Stimulated activated naive CD8-positive, alpha-beta T cell treated with anti-CD3 and anti-CD28 coated beads, Interleukin-15, amount 100 ng/mL, for 72 hours (primary cell): ENCODE measurements at regions not wholly inside any gene's neighbourhood (a gene's known extent, or its start where the extent isn't known, plus 50 kb on each side); places are given as distances from the start of the nearest gene placed in this dataset.
"Not testable (repeated sequence)": the region's sequence is repeated elsewhere in the genome, so short reads cannot be mapped to it uniquely, and the experiment has no call there.

Experiments
- ATAC-seq: fragments of 150-1000 bp; cut with Tn5 transposase; 2 replicates; pipeline ENCODE4 v1.10.0; 2021; ENCODE audit warnings: mild to moderate bottlenecking, moderate library complexity
- DNase-seq, 2 donors: peaks; one replicate each; pipeline ENCODE4 v3.0.0; 2021 to 2022
- H3K27ac Mint-ChIP-seq, 2 donors: one replicate each; pipeline ENCODE4 v1.8.0; 2022; ENCODE audit warnings: mild to moderate bottlenecking in 2 of 2, mixed read lengths in 2 of 2, moderate library complexity in 2 of 2
- H3K27me3 Mint-ChIP-seq: one replicate; pipeline ENCODE4 v1.8.0; 2022; ENCODE audit warnings: mixed read lengths
- H3K4me1 Mint-ChIP-seq: one replicate; pipeline ENCODE4 v1.8.0; 2022; ENCODE audit warnings: mild to moderate bottlenecking, mixed read lengths
- H3K4me3 Mint-ChIP-seq, 2 donors: one replicate each; pipeline ENCODE4 v1.8.0; 2022; ENCODE audit warnings: mild to moderate bottlenecking in 2 of 2, mixed read lengths in 2 of 2, moderate library complexity in 1 of 2
- H3K9me3 Mint-ChIP-seq, 2 donors: one replicate each; pipeline ENCODE4 v1.8.0; 2022; ENCODE audit warnings: mixed read lengths in 2 of 2

- Mint-ChIP-seq H3K27ac (no peak overlapping the region), H3K4me3 (no peak overlapping the region), H3K9me3 (no peaks in the 10 kb centered on the region), H3K27me3 (peaks cover 7% of the 10 kb centered on the region), H3K4me1 (peaks cover under 1% of the 10 kb centered on the region)
- DNase-seq (no peak), ATAC-seq (no peak)
These were observed 250.4 kb upstream of the JADE1 start for GRCh38 chr4:128558896-128559679.

DNA sequence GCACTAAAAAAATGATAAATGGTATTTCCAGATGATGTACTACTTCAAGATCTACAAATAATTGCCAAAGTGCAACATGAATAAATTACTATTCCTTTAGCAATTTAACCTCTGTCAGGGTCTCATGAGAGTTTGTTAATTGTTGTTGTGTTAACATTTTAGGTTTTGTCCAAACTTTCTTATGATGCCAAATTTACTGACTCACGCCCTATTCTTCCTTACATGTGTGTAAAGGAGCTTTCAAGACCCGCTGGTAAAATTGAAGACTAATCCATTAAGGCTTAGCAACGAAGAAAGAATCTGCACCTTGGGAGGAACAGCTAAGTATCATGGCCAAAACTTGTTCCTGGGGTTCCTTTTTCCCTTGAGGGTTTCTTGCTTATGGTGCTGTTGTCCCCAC lies 252.7 kb upstream of the JADE1 start:
- DNase-seq = no peak

DNA sequence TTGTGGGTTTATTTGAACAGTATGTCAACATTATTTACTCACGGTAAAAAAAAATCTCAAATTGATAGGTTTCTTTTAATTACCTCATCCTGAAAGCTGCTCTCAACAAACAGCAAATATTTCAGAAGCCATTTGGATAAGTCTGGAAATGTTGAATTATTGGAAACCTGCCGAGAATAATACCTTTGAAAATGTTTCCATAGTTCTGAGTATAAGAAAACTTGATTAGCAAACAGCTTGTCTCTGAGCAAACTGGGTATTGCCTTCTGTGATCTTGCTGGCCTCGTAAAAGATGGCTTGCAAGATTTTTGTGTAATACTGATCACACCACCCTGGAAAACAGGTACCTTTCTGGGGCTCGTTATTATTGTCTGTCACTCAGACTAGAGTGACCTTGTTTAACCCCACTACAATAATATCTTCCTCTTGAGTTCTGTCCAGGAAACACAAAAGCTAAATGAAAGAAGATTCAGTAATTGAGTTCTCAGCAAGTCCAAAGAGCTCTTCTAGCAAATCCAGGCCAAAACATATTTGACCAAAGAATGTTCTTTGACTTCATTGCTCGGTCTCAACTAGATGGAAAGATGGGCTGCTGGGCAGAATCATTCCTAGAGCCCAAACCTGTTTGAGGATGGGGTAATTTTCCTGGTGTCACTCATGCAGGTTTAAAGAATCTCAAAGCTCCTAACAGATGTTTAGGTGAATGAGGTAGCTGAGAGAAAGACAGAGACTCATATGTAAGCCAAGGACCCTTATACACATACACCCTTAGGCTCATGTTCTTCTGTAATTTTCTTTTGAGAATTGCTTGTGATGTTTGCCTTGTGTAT lies 255.6 kb upstream of the JADE1 start:
- H3K9me3 Mint-ChIP-seq = no peaks in the 10 kb centered on the region
- no peak for DNase-seq
- peak overlapping the region; percentile 84 to 90 for H3K4me3 Mint-ChIP-seq
- peak overlapping the region; percentile 95 to 96 for H3K27ac Mint-ChIP-seq
- H3K27me3 Mint-ChIP-seq = peaks cover 39% of the 10 kb centered on the region
- H3K4me1 Mint-ChIP-seq = peaks cover 16% of the 10 kb centered on the region
- no peak for ATAC-seq

More for the DNA sequence above, 252.7 kb upstream of the JADE1 start:
- ATAC-seq = no peak
- Mint-ChIP-seq H3K4me1 (peaks cover 16% of the 10 kb centered on the region), H3K4me3 (no peak overlapping the region), H3K27me3 (peaks cover 20% of the 10 kb centered on the region), H3K27ac (no peak overlapping the region), H3K9me3 (no peaks in the 10 kb centered on the region)

GRCh38 chr4:128552586-128552907 lies 257.0 kb upstream of the JADE1 start:
- Mint-ChIP-seq H3K27ac (no peak overlapping the region), H3K4me3 (no peak overlapping the region), H3K9me3 (no peaks in the 10 kb centered on the region), H3K27me3 (peaks cover 43% of the 10 kb centered on the region), H3K4me1 (peaks cover 16% of the 10 kb centered on the region)
- no peak for DNase-seq
- ATAC-seq = no peak

- no peak for DNase-seq
- ATAC-seq = no peak
- peaks cover 16% of the 10 kb centered on the region for H3K4me1 Mint-ChIP-seq
- H3K27ac Mint-ChIP-seq = no peak overlapping the region
- H3K27me3 Mint-ChIP-seq = peaks cover 49% of the 10 kb centered on the region
- H3K4me3 Mint-ChIP-seq = no peak overlapping the region
- no peaks in the 10 kb centered on the region for H3K9me3 Mint-ChIP-seq
These were observed 258.2 kb upstream of the JADE1 start for GRCh38 chr4:128551280-128551679.

GRCh38 chr4:128550060-128550459 lies 259.4 kb upstream of the JADE1 start:
- DNase-seq (no peak), ATAC-seq (no peak)
- H3K4me3 Mint-ChIP-seq = no peak overlapping the region
- peaks cover 16% of the 10 kb centered on the region for H3K4me1 Mint-ChIP-seq
- H3K27ac Mint-ChIP-seq = no peak overlapping the region
- H3K9me3 Mint-ChIP-seq = no peaks in the 10 kb centered on the region
- H3K27me3 Mint-ChIP-seq = peaks cover 49% of the 10 kb centered on the region

DNA sequence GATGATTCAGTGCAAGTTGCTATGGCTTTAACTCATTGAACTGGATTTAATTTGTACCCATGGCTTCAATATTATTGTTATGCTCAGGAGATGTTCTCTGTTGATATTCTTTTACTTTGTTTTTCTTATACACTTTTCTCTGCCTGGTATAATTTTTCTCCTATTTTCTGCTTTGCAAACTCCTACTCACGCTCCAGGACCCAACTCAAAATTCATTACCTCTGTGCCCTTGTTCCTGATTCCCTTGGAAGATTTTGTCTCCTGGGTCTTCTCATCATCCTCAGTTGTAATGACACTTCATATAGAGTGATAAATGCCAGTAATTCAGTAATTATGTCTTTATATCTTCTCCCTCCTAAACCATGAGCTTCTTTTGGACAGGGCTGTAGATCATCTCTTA lies 259.9 kb upstream of the JADE1 start:
- Mint-ChIP-seq H3K9me3 (no peaks in the 10 kb centered on the region), H3K27ac (no peak overlapping the region)

GRCh38 chr4:128548381-128548780 lies 260.8 kb upstream of the PGRMC2 start:
- DNase-seq = no peak
- peaks cover 49% of the 10 kb centered on the region for H3K27me3 Mint-ChIP-seq
- no peak overlapping the region for H3K4me3 Mint-ChIP-seq
- peaks cover 8% of the 10 kb centered on the region for H3K4me1 Mint-ChIP-seq
- no peak for ATAC-seq
- H3K27ac Mint-ChIP-seq = no peak overlapping the region
- no peaks in the 10 kb centered on the region for H3K9me3 Mint-ChIP-seq

More for the DNA sequence above, 259.9 kb upstream of the JADE1 start:
- Mint-ChIP-seq H3K4me3 (no peak overlapping the region), H3K27me3 (peaks cover 49% of the 10 kb centered on the region), H3K4me1 (peaks cover 16% of the 10 kb centered on the region)
- no peak for ATAC-seq
- no peak for DNase-seq

DNA sequence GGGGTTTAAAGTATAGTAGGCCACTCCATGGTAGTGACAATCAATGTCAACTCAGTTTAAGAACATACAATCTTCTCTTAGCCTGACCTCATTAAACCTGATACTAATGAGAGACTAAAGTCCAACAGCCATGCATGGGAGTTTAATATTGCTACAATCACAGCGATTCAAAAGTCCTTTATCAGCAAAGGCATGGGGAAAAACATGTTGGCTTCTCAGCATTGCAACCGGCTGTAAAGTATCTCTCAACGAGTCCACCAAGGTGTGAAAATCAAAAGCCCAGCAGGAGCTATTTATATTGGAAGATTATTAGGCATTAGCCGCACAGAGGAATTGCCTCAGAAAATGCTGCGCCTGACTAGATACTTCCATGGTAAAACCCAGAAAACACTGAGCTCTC lies 256.7 kb upstream of the PGRMC2 start:
- Mint-ChIP-seq H3K4me1 (no peaks in the 10 kb centered on the region), H3K27me3 (peaks cover 14% of the 10 kb centered on the region), H3K4me3 (no peak overlapping the region), H3K27ac (no peak overlapping the region), H3K9me3 (no peaks in the 10 kb centered on the region)
- no peak for DNase-seq
- ATAC-seq = no peak

DNA sequence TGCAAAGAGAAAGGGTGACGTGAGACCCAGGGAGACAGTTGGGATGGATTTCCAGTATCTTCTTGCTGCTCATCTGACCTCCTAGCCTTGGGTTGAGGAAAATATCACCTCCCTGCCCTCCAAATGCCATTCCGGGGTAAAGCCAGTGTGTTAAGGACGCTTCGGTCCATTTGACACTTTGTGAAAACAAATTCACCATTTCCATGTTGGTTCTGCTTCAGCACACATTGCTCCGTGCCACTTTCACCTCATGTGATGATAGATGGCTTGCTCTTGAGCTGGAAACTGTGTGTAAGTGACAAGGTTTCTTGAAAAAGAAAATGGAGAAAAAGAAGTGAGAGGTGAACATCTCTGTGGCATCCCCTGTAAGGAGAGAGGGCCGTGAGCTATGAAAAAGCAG lies 256.1 kb upstream of the PGRMC2 start:
- no peaks in the 10 kb centered on the region for H3K4me1 Mint-ChIP-seq
- H3K27me3 Mint-ChIP-seq = peaks cover 8% of the 10 kb centered on the region
- no peak overlapping the region for H3K4me3 Mint-ChIP-seq
- DNase-seq (no peak), ATAC-seq (no peak)
- H3K27ac Mint-ChIP-seq = no peak overlapping the region
- no peaks in the 10 kb centered on the region for H3K9me3 Mint-ChIP-seq

DNA sequence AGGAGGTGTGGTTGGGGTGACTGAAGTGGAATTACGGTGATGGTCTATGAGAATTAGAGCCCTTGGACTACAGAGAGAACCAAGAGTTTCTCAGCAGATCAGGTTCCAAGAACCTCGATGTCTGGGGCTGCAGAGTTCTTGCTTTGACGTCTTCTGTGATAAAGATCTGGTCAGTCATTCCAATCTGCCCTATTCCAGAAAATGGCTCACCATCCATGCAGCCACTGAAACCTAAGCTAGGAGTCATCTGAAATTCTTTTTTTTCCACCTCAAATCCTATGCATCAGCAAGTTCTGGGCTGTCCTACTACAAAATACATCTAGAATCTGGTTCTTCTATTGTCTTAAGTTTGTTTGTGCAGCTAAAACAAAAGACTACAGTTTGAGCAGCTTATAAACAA lies 254.4 kb upstream of the PGRMC2 start:
- H3K9me3 Mint-ChIP-seq = no peaks in the 10 kb centered on the region
- DNase-seq = no peak
- ATAC-seq = no peak
- H3K27me3 Mint-ChIP-seq = peaks cover under 1% of the 10 kb centered on the region
- no peak overlapping the region for H3K27ac Mint-ChIP-seq
- no peaks in the 10 kb centered on the region for H3K4me1 Mint-ChIP-seq
- H3K4me3 Mint-ChIP-seq = no peak overlapping the region

DNA sequence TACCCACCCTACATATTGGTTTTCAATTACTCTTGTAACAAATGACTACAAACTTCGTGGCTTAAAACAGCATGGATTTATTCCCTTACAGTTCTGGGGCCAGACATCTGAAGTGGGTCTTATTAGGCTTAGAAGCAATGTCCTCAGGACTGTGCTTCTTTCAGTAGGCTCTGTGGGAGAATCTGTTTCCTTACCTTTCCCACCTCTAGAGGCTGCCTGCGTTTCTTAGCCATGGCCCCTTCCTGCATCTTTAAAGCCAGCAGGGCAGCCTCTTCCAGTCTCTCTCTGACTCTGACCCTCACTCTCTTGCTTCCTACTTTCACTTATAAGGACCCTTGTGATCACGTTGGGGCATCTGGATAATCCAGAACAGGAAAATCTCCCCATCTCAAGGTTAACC lies 252.5 kb upstream of the PGRMC2 start:
- no peak for DNase-seq
- Mint-ChIP-seq H3K9me3 (no peaks in the 10 kb centered on the region), H3K27ac (no peak overlapping the region), H3K4me1 (no peaks in the 10 kb centered on the region), H3K27me3 (no peaks in the 10 kb centered on the region), H3K4me3 (no peak overlapping the region)
- no peak for ATAC-seq

- Mint-ChIP-seq H3K4me1 (no peaks in the 10 kb centered on the region), H3K4me3 (no peak overlapping the region), H3K27ac (peak overlapping the region in 1 of 2 donors; percentile 86), H3K27me3 (peaks cover 14% of the 10 kb centered on the region), H3K9me3 (no peaks in the 10 kb centered on the region)
- DNase-seq (no peak), ATAC-seq (no peak)
These were observed 250.7 kb upstream of the PGRMC2 start for GRCh38 chr4:128538111-128538882.

DNA sequence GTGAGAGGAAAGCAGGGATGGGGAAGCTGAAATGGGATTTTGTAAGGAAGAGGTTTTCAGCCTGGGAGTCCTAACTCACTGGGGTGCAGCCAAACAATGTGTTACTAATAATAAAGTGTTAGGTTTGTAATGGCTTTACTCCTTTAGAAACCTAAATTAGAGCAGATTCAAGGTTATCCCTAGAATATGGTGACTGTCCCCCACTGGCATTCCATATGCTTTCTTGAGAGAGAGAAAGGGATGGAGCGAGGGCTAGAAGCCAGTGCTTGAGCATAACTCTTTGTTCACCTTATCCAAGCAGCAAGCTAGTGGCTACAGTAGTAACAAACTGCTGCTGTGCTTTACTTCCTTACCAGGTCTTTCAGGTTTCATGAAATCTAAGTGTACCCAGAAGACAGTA lies 249.1 kb upstream of the PGRMC2 start:
- Mint-ChIP-seq H3K27ac (no peak overlapping the region), H3K4me1 (no peaks in the 10 kb centered on the region), H3K9me3 (no peaks in the 10 kb centered on the region), H3K27me3 (peaks cover 24% of the 10 kb centered on the region), H3K4me3 (no peak overlapping the region)
- no peak for DNase-seq
- ATAC-seq = no peak

DNA sequence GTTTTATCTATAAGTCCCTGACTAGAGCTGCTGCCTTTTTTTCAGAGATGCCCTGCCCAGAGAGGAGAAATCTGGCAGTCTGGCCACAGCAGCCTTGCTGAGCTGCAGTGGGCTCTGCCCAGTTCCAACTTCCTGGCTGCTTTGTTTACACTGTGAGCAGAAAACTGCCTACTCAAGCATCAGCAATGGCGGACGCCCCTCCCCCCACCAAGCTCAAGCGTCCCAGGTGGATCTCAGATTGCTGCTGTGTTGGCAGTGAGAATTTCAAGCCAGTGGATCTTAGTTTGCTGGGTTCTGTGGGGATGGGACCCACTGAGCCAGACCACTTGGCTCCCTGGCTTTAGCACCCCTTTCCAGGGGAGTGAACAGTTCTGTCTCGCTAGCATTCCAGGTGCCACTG lies 247.9 kb upstream of the PGRMC2 start:
- H3K4me3 Mint-ChIP-seq, H3K4me1 Mint-ChIP-seq: not testable (repeated sequence)

More for the DNA sequence above, 247.9 kb upstream of the PGRMC2 start:
- H3K9me3 Mint-ChIP-seq, H3K27ac Mint-ChIP-seq, ATAC-seq, DNase-seq: not testable (repeated sequence)
- H3K27me3 Mint-ChIP-seq = peaks cover 24% of the 10 kb centered on the region
